ENCODE measurements at regions not wholly inside any gene's neighbourhood (a gene's known extent, or its start where the extent isn't known, plus 50 kb on each side); places are given as distances from the start of the nearest gene placed in this dataset.
"Not testable (repeated sequence)": the region's sequence is repeated elsewhere in the genome, so short reads cannot be mapped to it uniquely, and the experiment has no call there.

DNA sequence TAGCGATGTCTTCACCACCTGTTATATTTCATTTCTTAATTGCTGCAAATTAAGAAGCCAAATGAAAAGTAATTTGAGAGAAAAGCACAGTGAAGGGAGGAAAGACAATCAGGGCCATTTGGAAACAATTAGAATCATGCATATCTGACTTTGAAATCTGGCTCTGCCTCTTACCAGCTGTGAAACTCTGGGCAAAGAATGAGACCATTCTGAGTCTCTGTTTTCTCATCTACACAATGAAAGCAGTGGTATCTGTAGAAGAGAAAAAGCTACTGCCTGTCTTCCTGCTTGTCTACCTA lies 334.5 kb upstream of the CYRIA start:
- DNase-seq (ENCODE audit: low spot score) (no peak), ATAC-seq (no peak)

DNA sequence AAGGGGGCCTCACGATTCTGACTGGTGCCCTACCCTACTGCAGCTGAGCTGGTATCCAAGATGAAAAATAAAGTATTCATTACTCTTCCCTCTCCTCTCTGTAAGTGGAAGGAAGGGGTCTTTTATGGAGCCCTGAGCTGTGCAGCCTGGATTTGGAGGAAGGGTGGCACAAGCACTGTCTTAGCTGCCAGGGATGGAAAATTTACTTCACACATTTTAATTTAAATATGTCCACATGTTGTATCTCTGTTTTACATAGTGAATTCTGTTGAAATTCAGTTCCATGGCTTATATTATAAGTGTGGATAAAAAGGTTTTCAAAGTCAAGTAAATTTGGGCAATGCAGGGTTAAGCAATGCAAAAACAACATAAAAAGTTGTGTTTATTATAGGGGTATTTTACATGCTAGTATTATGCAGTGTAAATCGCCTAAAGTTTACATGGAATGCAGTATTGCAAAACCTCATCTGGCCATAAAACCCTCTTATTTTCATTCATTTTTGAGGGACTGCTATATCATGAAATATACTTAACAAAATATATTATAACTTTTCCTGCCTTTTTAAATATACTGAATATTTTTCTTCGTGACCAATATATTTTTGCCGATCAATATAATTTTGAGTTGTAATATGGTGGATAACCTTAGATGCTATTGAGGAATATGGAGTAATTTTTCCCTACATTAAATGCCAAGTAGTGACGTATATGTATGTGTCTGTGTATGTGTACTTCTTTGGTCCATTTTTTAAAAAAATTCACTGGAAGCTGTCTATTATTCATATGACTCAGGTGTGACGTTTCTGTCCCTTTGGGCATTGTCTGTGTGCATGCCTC lies 333.9 kb upstream of the CYRIA start:
- DNase-seq (ENCODE audit: low spot score) = no peak
- no peak for ATAC-seq

DNA sequence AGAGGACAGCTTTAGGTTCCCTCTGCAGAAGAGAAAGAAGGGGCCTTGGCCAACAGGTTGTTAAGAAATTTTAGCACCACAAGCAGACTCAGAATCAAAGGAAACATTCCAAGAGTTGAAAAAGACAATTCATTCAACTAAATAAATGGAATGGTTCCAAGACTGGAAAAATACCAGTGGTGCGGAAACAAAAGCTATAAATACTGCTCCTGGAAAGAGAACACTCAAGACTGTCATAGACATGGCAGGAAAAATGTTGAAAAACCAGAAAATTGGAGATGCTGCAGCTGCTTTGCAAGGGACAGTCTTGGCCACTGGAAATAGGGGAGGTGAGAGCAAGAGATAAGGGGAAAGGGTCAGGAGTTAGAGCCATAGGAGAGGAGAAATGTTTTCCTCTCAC lies 312.7 kb upstream of the CYRIA start:
- DNase-seq (ENCODE audit: low spot score) = no peak
- no peak for ATAC-seq

DNA sequence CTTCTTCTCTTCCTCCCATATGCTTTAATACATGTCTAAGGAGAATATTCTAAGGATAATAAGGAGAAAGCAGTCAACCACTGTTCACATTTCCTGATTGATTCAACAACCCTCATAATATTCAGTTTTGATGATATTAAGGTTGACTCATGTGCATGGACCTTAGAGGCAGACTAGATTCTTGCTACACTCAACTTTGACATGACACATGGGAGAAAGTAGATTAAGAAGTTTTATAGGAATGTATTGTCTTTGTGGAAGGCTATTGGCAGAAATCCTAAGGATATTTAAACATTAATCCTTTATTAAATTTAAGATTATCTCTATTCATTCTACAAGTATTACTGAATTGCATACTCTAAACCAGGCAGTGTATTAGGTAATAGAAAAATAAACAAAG lies 309.1 kb upstream of the CYRIA start:
- ATAC-seq = no peak
- no peak for DNase-seq (ENCODE audit: low spot score)

DNA sequence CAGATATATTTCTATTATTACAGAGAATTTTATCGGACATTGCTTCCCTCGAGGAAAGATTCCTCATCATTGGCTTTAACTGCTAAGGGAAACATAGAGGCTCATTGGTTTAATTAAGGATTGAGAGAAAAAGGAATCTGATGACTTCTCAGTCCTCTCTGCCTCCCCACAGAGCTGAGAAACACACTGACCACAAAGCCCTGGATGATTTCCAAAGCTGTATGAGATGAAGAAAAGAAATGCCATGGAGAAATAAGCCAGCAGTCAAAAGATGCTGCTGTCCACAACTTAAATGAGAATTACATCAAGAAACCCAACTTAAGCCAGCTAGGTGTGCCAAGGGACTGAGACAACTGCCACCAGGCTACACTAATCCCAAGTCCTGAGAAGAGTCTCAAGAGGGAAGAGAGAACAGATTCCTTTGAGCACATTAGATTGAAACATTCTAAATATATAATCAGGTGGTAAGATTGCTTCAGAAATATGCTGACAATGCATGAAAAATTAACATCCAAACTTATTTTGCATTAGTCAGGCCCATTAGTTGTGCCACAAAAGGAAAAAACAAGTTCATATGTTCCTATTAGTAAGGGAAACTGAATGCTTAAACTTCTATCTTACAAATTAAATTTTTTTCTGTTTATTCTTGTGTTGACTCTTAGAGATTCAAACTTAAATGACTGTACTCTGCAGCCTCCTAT lies 308.1 kb upstream of the CYRIA start:
- ATAC-seq (no peak), DNase-seq (ENCODE audit: low spot score) (no peak)

DNA sequence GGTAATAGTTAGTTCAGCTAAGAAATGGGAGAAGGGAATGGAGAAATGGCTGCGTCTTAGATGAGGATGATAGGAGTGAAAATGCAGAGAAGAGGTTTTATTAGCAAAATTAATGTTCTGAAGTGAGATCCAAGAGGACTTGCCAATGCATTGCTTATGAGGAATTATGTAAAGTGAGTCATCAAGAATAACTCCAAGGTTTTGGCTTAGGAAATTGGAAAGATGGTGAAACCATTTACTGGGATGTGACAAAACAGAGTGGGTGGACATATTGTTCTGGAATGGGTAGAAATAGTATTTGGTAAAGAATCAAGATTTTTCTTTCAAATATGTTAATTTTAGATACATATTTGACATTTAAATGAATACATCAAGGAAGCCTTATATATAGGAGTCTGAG lies 306.6 kb upstream of the CYRIA start:
- ATAC-seq (no peak), DNase-seq (ENCODE audit: low spot score) (no peak)

DNA sequence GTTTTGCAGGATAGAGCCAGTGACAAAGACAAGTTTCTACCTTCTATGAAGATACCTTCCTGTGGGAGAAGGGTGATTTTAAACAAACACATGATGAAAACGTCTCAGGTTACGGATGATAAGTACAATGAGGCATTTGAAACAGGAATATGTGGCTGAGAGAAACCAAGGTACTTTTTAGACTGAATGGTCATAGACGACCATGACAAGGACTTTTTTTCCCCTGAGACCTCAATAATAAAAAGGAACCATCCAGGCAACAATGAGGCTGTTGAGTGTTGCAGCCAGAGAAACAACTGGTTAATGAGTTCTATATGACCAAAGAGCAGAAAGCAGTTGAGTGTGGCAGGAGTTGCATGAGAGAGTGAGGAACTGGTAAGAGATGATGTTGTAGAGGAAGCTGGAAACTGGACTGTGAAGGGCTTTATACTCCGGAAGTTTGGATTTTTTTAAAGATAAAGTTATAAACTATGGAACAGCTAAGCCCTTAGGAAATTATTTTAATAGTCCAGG lies 306.1 kb upstream of the CYRIA start:
- DNase-seq (ENCODE audit: low spot score) (no peak), ATAC-seq (no peak)

DNA sequence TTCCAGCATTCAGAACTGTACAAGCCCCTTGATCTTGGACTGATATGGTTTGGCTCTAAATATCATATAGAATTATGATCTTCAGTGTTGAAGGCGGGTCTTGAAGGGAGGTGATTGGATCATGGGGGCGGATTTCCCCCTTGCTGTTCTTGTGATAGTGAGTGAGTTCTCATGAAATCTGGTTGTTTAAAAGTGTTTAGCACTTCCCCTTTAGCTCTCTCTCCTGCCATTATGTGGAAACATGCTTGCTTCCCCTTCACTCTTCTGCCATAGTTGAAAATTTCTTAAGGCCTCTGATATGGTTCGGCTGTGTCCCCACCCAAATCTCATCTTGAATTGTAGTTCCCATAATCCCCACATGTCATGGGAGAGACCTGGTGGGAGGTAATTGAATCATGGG lies 305.3 kb upstream of the CYRIA start:
- DNase-seq (ENCODE audit: low spot score); ATAC-seq: not testable (repeated sequence)

DNA sequence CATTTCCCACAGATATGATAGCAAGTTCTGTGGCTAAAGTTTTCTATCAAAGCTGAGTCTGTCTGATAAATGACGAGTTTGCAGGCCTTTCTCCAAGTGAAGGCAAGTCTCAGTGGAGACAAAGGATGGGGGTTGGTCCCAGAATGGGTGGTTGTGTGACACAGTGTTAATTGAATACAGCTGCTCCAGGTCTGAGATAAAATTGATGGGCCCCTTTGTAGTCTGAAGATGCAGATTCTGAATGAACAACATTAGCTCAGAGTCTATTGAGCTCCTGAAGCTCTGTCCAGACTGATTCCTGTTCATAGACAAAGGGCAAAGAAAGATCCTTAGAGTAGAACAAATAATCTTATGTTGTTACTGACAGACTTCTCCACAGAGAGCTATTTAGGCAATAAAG lies 296.9 kb upstream of the CYRIA start:
- DNase-seq (ENCODE audit: low spot score) = no peak

DNA sequence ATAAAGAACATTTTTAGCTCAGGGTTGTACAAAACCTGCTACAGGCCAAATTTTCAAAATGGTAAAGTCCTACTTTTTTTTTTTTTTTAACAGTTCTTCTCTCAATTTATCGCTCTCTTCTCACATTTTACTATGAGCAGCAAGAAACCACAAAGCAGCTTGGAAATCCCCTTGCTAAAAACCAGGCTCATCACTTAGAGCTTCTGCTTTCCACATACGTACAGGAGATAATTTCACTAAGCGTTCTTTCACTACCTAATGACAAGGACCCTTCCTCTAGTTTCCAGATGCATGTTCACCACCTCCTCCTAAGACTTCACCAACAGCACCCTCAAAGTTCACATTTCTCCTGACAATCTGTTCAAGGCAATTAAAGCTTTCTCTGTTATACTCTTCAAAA lies 294.9 kb upstream of the CYRIA start:
- no peak for DNase-seq (ENCODE audit: low spot score)
- ATAC-seq = no peak

More for the DNA sequence above, 296.9 kb upstream of the CYRIA start:
- no peak for ATAC-seq

DNA sequence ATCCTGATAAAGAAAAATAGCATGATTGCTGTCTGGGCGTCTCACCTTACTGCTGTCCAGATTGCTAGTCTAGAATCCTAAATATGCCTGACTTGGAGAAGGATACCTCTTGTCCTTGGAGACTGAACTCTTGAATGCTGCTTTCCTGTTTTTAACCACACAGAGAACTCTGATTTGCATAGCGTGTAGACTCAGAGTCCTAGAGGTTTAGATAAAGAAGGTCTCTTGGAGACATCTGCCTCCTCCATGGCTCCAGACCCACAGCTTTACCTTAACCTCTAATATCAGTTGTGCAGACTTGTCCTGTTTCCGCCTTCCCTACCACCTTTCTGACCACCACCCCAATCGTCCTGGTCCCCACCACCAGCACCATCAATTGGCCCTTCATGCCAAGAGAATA lies 292.6 kb upstream of the CYRIA start:
- DNase-seq (ENCODE audit: low spot score) = no peak
- ATAC-seq = no peak

DNA sequence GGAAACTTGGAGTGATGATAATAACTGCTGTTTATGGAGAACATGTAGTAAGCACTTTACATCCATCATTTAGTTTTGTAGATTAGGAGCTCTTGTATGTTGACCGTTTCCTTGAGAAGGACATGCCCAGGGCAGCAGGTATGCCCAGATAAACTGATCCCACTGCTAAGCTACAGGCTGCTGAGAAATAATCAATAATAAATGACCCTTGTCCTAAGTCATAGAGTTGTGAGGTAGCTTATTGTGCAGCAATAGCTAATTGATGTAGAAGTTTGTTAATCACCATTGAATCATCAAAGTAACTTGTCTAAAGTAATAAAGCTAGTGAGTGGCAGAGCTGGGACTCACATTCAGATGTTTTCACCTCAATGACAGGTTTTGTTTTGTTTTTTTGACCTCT lies 287.2 kb upstream of the CYRIA start:
- DNase-seq (ENCODE audit: low spot score) = no peak
- ATAC-seq = no peak

DNA sequence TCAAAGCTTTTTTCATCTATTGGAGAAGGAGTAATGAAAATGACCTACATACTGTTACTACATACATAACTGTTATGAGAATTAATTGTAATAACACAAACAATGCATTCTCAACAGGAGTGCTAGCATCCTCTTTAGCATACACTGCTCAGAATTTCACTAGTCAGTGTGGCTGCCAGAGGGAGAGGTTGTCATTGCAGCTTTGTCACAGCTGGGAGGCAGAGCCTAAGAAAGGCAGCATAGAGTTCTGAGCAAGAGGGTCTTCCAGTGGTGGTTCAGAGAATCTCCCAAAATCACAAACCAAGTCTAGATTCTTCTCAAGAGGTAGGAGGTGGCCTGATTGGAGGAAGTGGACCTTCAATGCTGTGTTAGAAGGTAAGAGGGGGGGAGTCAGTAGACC lies 286.7 kb upstream of the CYRIA start:
- ATAC-seq (no peak), DNase-seq (ENCODE audit: low spot score) (no peak)

DNA sequence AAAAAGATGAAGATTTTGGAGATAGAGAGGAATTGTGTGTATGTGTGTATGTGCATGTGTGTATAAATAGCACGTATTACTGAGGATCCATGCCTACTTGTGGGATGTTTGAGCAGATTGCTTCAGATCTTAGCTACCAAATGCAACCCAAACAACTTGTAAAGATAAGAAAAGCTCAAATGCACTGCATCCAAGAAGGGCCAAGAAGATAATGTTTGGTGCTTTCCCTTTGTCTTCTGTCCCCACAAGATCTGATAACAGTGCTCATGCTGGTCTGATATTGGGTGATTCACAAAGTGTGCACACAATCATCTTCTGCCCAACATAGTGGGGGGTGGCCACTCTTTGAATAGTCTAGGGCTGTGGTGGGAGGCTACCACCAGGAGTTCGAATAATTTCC lies 284.8 kb upstream of the CYRIA start:
- DNase-seq (ENCODE audit: low spot score) (no peak), ATAC-seq (no peak)

DNA sequence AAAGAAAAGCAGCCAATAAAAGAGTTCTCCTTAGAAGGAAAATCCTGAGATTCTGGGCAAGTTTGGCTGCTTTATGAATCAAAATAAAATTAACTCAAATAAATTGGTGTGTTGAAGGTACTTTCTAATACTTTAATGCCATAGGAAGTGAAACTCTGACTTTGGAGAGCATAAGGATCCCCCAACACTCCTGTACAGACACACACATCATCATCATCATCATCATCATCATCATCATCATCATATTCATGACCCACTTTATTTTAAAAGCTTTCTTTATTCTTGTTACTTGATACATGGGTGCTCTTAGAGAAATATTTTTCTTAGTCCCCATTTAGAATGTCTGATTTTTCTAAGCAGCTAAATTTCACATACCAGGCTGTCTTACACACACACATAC lies 283.1 kb upstream of the CYRIA start:
- no peak for ATAC-seq

DNA sequence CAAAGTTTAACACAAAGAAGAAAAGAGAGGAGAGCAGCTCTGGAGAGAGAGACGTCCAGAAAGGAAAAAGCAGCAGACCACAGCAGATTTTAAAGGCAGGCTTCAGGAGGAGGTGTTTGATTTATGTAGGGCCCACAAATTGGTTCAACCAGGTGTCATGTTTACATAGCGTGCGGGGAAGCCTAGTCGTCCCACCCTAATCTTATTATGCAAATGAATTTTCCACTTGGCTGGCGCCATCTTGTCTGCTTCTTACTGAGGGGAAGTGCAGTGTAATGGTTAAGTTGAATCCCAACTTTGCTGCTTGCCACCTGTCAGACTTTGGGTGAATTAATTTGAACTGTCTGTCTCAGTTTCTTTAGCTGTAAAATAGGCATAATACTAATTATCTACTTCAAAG lies 282.4 kb upstream of the CYRIA start:
- ATAC-seq = no peak
- DNase-seq (ENCODE audit: low spot score) = no peak

More for the DNA sequence above, 283.1 kb upstream of the CYRIA start:
- DNase-seq (ENCODE audit: low spot score) = no peak

DNA sequence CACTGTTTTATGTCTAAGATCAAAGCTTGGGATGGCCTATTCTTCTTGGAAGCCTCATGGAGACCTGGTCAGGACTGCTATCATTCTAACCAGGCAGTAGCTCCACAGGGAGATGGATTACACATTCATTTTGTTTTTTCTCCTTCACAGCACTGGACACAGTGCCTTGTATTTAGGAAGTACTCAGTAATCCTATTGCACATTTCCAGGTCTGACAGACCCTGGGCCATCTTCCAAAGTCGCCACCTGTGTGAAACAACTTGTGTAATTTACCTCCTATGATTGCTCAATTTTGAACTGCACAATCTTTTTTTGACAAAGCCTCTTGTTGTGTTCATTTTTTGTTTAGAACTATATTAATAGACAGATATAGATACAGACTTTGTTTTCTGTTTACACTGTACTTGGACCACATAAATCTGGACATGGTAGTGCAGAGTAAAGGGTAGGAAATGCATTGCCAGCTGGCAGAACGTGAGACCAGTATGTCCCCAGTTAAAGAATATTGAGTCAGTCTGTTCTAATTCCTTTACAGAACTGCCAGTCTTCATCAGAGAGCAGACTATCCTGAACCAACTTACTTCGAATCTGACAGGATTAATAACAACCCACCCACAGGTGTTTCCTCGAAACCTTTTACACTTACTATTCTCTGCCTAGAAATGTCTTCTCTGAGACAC lies 277.8 kb upstream of the CYRIA start:
- peak; percentile 77 for DNase-seq (ENCODE audit: low spot score)
- ATAC-seq = peak; percentile 93

DNA sequence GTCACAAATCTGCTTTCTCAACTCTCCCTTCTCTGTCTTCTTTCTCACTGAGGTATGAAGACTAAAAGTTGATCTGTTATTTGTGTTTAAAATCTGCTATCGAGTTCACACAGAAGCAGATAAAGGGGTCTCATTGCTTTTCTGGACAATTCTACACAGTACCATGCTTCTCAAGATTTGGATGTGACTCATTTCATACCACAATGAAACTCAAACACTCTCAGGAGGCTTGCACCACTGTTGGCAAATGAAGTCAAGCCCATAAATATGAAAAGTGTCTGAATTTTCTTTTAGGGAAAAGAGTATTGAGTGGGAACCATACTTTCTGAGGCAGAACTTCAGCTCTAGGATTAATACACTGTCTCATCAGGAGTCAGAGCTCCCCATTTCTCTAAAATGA lies 274.6 kb upstream of the CYRIA start:
- no peak for DNase-seq (ENCODE audit: low spot score)
- ATAC-seq = no peak

DNA sequence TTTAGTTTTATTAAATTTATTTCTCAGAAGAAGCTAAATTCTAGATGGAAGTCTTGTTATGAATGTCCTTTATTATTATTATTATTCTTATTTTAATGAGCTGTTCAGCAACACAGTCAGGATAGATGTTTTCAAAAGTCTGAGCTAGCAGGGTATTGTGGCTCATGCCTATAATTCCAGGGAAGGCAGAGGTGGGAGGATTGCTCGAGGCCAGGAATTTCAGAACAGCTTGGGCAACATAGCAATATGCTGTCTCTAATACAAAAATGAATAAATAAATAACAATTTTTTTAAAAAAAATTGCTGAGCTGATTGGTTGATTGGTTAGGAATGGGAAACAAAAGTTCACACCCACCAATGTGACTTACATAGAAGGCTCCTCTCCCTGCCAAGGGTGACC lies 274.1 kb upstream of the CYRIA start:
- ATAC-seq = no peak

DNA sequence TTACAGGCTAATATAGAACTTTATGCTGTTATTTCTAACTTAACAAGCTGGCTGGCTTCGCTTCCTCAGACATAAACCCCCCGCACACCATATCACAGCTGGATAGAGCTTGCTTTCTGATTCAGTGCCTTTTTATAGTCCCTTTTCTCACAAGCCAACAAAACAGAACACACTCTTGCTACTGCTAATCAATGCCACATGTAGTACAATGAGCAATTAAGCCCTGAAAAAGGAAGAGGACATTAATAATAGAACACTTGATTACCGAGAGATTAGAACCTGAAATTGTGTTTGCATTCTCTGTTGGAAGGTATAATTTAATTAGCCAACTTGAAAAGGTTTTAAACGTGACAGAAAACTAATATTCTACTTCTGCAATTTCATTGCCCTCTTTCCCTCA lies 267.7 kb upstream of the CYRIA start:
- DNase-seq (ENCODE audit: low spot score) (no peak), ATAC-seq (no peak)

More for the DNA sequence above, 274.1 kb upstream of the CYRIA start:
- DNase-seq (ENCODE audit: low spot score) = no peak

DNA sequence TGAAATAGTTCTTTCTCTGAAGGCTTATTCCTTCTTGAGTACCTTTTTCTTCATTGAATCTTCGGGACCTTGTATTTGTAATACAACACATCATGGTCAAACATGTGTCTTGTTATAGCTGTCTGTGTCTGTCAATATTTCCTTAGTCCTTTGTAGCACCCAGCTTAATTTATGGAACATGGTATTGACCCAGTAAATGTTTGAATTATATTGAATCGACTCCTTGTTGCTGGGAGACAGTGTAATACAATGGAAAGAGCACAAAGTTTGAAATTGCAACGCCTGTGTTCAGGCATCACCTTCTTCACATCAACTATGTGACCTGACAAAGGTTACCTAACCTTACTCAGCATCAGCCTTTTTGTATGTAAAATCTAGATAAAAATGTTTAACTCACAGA lies 267.2 kb upstream of the CYRIA start:
- DNase-seq (ENCODE audit: low spot score) = no peak
- ATAC-seq = no peak

DNA sequence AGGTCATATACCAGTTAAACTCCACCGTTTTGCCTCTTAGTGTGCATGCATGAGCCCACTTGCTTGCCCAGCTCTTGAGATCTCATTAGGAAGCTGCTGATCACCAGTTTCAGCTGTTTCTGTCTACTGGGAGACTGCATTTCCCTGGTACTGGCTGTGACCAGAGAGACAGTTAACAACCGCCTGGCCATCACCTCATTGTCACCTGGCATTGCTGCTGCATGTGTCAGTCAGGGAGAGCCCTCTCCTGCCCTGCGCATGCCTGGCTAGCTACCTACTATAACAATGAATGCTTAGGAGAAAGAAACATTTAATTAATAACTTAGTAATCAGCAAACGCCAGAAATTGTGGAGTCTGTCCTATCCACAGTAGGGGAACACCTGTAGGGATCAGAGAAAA lies 265.8 kb upstream of the CYRIA start:
- DNase-seq (ENCODE audit: low spot score) = no peak
- ATAC-seq = no peak

All from left lobe of liver (tissue), 2 donors.